ENCODE measurements at regions not wholly inside any gene's neighbourhood (a gene's known extent, or its start where the extent isn't known, plus 50 kb on each side); places are given as distances from the start of the nearest gene placed in this dataset.
A peak's percentile ranks its signal among the peaks of the same experiment; 100 is the strongest.

GRCh38 chr4:98193459-98194105, 50.3 kb upstream of the STPG2 start:
- no peak overlapping the region for H3K4me3 ChIP-seq (replicated peaks; ENCODE audit: low read depth, low read length)
- DNase-seq (ENCODE audit: low read depth): peak; percentile 3
- no peak for TF ChIP-seq CTCF (IDR thresholded peaks at IDR 0.05; ENCODE audit: low read length, missing control alignments)
